ENCODE measurements at regions not wholly inside any gene's neighbourhood (a gene's known extent, or its start where the extent isn't known, plus 50 kb on each side); places are given as distances from the start of the nearest gene placed in this dataset.
A peak's percentile ranks its signal among the peaks of the same experiment; 100 is the strongest.

GRCh38 chr11:41781441-41781840, 322.0 kb upstream of the LRRC4C start:
- TF ChIP-seq CTCF (IDR thresholded peaks at IDR 0.05; ENCODE audit: poor library complexity, severe bottlenecking) = no peak
- Histone ChIP-seq H3K9me3 (ENCODE audit: severe bottlenecking) (no peaks in the 10 kb centered on the region), H3K36me3 (ENCODE audit: low read depth) (no peaks in the 10 kb centered on the region), H3K27me3 (ENCODE audit: insufficient read depth, poor library complexity, severe bottlenecking) (no peaks in the 10 kb centered on the region), H3K4me3 (ENCODE audit: severe bottlenecking) (no peak overlapping the region), H3K27ac (ENCODE audit: poor library complexity, severe bottlenecking) (no peak overlapping the region), H3K4me1 (ENCODE audit: insufficient read depth, poor library complexity, severe bottlenecking) (peaks cover 23% of the 10 kb centered on the region)
- no peak for DNase-seq (ENCODE audit: low spot score)
- ATAC-seq (ENCODE audit: low read depth) = no peak

- Histone ChIP-seq H3K36me3 (ENCODE audit: low read depth) (no peaks in the 10 kb centered on the region), H3K27me3 (ENCODE audit: insufficient read depth, poor library complexity, severe bottlenecking) (no peaks in the 10 kb centered on the region), H3K9me3 (ENCODE audit: severe bottlenecking) (no peaks in the 10 kb centered on the region), H3K27ac (ENCODE audit: poor library complexity, severe bottlenecking) (peak overlapping the region; percentile 80), H3K4me1 (ENCODE audit: insufficient read depth, poor library complexity, severe bottlenecking) (peaks cover 40% of the 10 kb centered on the region), H3K4me3 (ENCODE audit: severe bottlenecking) (no peak overlapping the region)
- no peak for TF ChIP-seq CTCF (IDR thresholded peaks at IDR 0.05; ENCODE audit: poor library complexity, severe bottlenecking)
- DNase-seq (ENCODE audit: low spot score) (peak; percentile 76), ATAC-seq (ENCODE audit: low read depth) (peak; percentile 96)
These were observed 325.3 kb upstream of the LRRC4C start for GRCh38 chr11:41784513-41785335.

- no peak for DNase-seq (ENCODE audit: low spot score)
- no peaks in the 10 kb centered on the region for H3K27me3 ChIP-seq (ENCODE audit: insufficient read depth, poor library complexity, severe bottlenecking)
- no peaks in the 10 kb centered on the region for H3K36me3 ChIP-seq (ENCODE audit: low read depth)
- ATAC-seq (ENCODE audit: low read depth) = peak; percentile 5; the same call in 2 of the 3 replicates
- peaks cover 44% of the 10 kb centered on the region for H3K4me1 ChIP-seq (ENCODE audit: insufficient read depth, poor library complexity, severe bottlenecking)
- H3K9me3 ChIP-seq (ENCODE audit: severe bottlenecking) = no peaks in the 10 kb centered on the region
- H3K4me3 ChIP-seq (ENCODE audit: severe bottlenecking) = no peak overlapping the region
- H3K27ac ChIP-seq (ENCODE audit: poor library complexity, severe bottlenecking) = peak overlapping the region; percentile 80
- TF ChIP-seq CTCF (IDR thresholded peaks at IDR 0.05; ENCODE audit: poor library complexity, severe bottlenecking) = no peak
These were observed 326.6 kb upstream of the LRRC4C start for GRCh38 chr11:41786087-41786486.

GRCh38 chr11:41788177-41788576, 328.7 kb upstream of the LRRC4C start:
- peaks cover 44% of the 10 kb centered on the region for H3K4me1 ChIP-seq (ENCODE audit: insufficient read depth, poor library complexity, severe bottlenecking)
- no peaks in the 10 kb centered on the region for H3K36me3 ChIP-seq (ENCODE audit: low read depth)
- no peak for DNase-seq (ENCODE audit: low spot score)
- no peak overlapping the region for H3K27ac ChIP-seq (ENCODE audit: poor library complexity, severe bottlenecking)
- H3K27me3 ChIP-seq (ENCODE audit: insufficient read depth, poor library complexity, severe bottlenecking) = no peaks in the 10 kb centered on the region
- no peak overlapping the region for H3K4me3 ChIP-seq (ENCODE audit: severe bottlenecking)
- no peak for ATAC-seq (ENCODE audit: low read depth)
- no peaks in the 10 kb centered on the region for H3K9me3 ChIP-seq (ENCODE audit: severe bottlenecking)
- no peak for TF ChIP-seq CTCF (IDR thresholded peaks at IDR 0.05; ENCODE audit: poor library complexity, severe bottlenecking)

GRCh38 chr11:41789376-41789775, 329.9 kb upstream of the LRRC4C start:
- Histone ChIP-seq H3K36me3 (ENCODE audit: low read depth) (no peaks in the 10 kb centered on the region), H3K9me3 (ENCODE audit: severe bottlenecking) (no peaks in the 10 kb centered on the region), H3K27ac (ENCODE audit: poor library complexity, severe bottlenecking) (peak overlapping the region; percentile 11), H3K4me1 (ENCODE audit: insufficient read depth, poor library complexity, severe bottlenecking) (peaks cover 39% of the 10 kb centered on the region), H3K4me3 (ENCODE audit: severe bottlenecking) (no peak overlapping the region), H3K27me3 (ENCODE audit: insufficient read depth, poor library complexity, severe bottlenecking) (no peaks in the 10 kb centered on the region)
- DNase-seq (ENCODE audit: low spot score) (no peak), ATAC-seq (ENCODE audit: low read depth) (no peak)
- no peak for TF ChIP-seq CTCF (IDR thresholded peaks at IDR 0.05; ENCODE audit: poor library complexity, severe bottlenecking)
